Activated T-helper 1 cell treated with anti-CD3 and anti-CD28 coated beads, Interleukin-12 subunit alpha, Interleukin-12 subunit beta, Interleukin-2, Interleukin-4 antibody, amounts not matched to agents 30 ng/mL and 10 ng/mL and 1 ng/mL, durations not matched to agents 14 hours and 24 hours and 36 hours (primary cell): ENCODE measurements at regions not wholly inside any gene's neighbourhood (a gene's known extent, or its start where the extent isn't known, plus 50 kb on each side); places are given as distances from the start of the nearest gene placed in this dataset.
A peak's percentile ranks its signal among the peaks of the same experiment; 100 is the strongest.

Experiments
- DNase-seq: peaks from one replicate; pipeline ENCODE4 v3.0.0; 2021; ENCODE audit warnings: low spot score
- H3K27ac Mint-ChIP-seq: one replicate; pipeline ENCODE4 v1.8.0; 2021; ENCODE audit warnings: mild to moderate bottlenecking, mixed read lengths
- H3K27me3 Mint-ChIP-seq: one replicate; pipeline ENCODE4 v1.8.0; 2022; ENCODE audit warnings: mild to moderate bottlenecking, moderate library complexity, mixed read lengths; ENCODE audit not compliant: insufficient read depth
- H3K36me3 Mint-ChIP-seq: one replicate; pipeline ENCODE4 v1.8.0; 2021; ENCODE audit warnings: low read depth, mixed read lengths
- H3K4me1 Mint-ChIP-seq: one replicate; pipeline ENCODE4 v1.8.0; 2021; ENCODE audit warnings: low read depth, mixed read lengths
- H3K4me3 Mint-ChIP-seq: one replicate; pipeline ENCODE4 v1.8.0; 2021; ENCODE audit warnings: mild to moderate bottlenecking, moderate library complexity, mixed read lengths
- H3K9me3 Mint-ChIP-seq: one replicate; pipeline ENCODE4 v1.8.0; 2021; ENCODE audit warnings: mixed read lengths
- intact Hi-C: fragments of 100-400 bp; cut with micrococcal nuclease; formaldehyde crosslinking; loops from one replicate; pipeline ENCODE4 v1.15.1; 2024

- Mint-ChIP-seq H3K4me3 (no peak overlapping the region), H3K27me3 (peaks cover 1% of the 10 kb centered on the region), H3K27ac (no peak overlapping the region), H3K36me3 (no peaks in the 10 kb centered on the region), H3K9me3 (no peaks in the 10 kb centered on the region), H3K4me1 (peaks cover 11% of the 10 kb centered on the region)
- DNase-seq, result no peak
- intact Hi-C loops, result no loop called here
Measured at GRCh38 chrX:40479777-40480318, 100.9 kb upstream of the ATP6AP2 start.

GRCh38 chrX:40478474-40479065 is 102.2 kb upstream of the ATP6AP2 start:
- peaks cover 1% of the 10 kb centered on the region for H3K27me3 Mint-ChIP-seq
- no peak overlapping the region for H3K27ac Mint-ChIP-seq
- H3K36me3 Mint-ChIP-seq, result no peaks in the 10 kb centered on the region
- H3K4me1 Mint-ChIP-seq, result peaks cover 5% of the 10 kb centered on the region
- no peaks in the 10 kb centered on the region for H3K9me3 Mint-ChIP-seq
- intact Hi-C loops, result no loop called here
- H3K4me3 Mint-ChIP-seq, result no peak overlapping the region
- no peak for DNase-seq

- H3K9me3 Mint-ChIP-seq, result no peaks in the 10 kb centered on the region
- no peak overlapping the region for H3K27ac Mint-ChIP-seq
- peaks cover 1% of the 10 kb centered on the region for H3K27me3 Mint-ChIP-seq
- peaks cover 14% of the 10 kb centered on the region for H3K4me1 Mint-ChIP-seq
- no peak for DNase-seq
- intact Hi-C loops, result no loop called here
- H3K4me3 Mint-ChIP-seq, result no peak overlapping the region
- H3K36me3 Mint-ChIP-seq, result no peaks in the 10 kb centered on the region
Measured at GRCh38 chrX:40476958-40477357, 103.8 kb upstream of the ATP6AP2 start.

GRCh38 chrX:40474645-40475044 is 106.1 kb upstream of the ATP6AP2 start:
- no peaks in the 10 kb centered on the region for H3K36me3 Mint-ChIP-seq
- peaks cover 4% of the 10 kb centered on the region for H3K27me3 Mint-ChIP-seq
- intact Hi-C loops, result loop anchor here (5.0 kb wide), 1 partner anchor 297 kb away; no protein-coding TSS in a partner anchor
- H3K9me3 Mint-ChIP-seq, result no peaks in the 10 kb centered on the region
- no peak for DNase-seq
- no peak overlapping the region for H3K4me3 Mint-ChIP-seq
- peaks cover 18% of the 10 kb centered on the region for H3K4me1 Mint-ChIP-seq
- H3K27ac Mint-ChIP-seq, result no peak overlapping the region

- intact Hi-C loops, result loop anchor here (5.0 kb wide), 1 partner anchor 297 kb away; no protein-coding TSS in a partner anchor
Measured at GRCh38 chrX:40474205-40474626, 106.6 kb upstream of the ATP6AP2 start.

GRCh38 chrX:40473460-40474204 is 107.1 kb upstream of the ATP6AP2 start:
- Mint-ChIP-seq H3K9me3 (no peaks in the 10 kb centered on the region), H3K4me1 (peaks cover 21% of the 10 kb centered on the region), H3K4me3 (no peak overlapping the region), H3K27me3 (peaks cover 4% of the 10 kb centered on the region), H3K27ac (peak overlapping the region; percentile 76), H3K36me3 (no peaks in the 10 kb centered on the region)
- no peak for DNase-seq
- intact Hi-C loops, result loop anchor here (5.0 kb wide), 1 partner anchor 296 kb away; no protein-coding TSS in a partner anchor

More at GRCh38 chrX:40474205-40474626, 106.6 kb upstream of the ATP6AP2 start:
- DNase-seq, result no peak
- Mint-ChIP-seq H3K4me3 (no peak overlapping the region), H3K27me3 (peaks cover 4% of the 10 kb centered on the region), H3K9me3 (no peaks in the 10 kb centered on the region), H3K27ac (no peak overlapping the region), H3K36me3 (no peaks in the 10 kb centered on the region), H3K4me1 (peaks cover 18% of the 10 kb centered on the region)

- Mint-ChIP-seq H3K27ac (peak overlapping the region; percentile 83), H3K4me3 (peak overlapping the region; percentile 62), H3K36me3 (no peaks in the 10 kb centered on the region), H3K4me1 (peaks cover 32% of the 10 kb centered on the region), H3K9me3 (no peaks in the 10 kb centered on the region), H3K27me3 (peaks cover 4% of the 10 kb centered on the region)
- intact Hi-C loops, result loop anchor here (5.0 kb wide), 1 partner anchor 295 kb away; no protein-coding TSS in a partner anchor
- DNase-seq, result peak; percentile 1
Measured at GRCh38 chrX:40471965-40472648, 108.7 kb upstream of the ATP6AP2 start.

GRCh38 chrX:40470830-40471429 is 109.8 kb upstream of the ATP6AP2 start:
- Mint-ChIP-seq H3K36me3 (no peaks in the 10 kb centered on the region), H3K27me3 (peaks cover 4% of the 10 kb centered on the region)

GRCh38 chrX:40469316-40469715 is 111.5 kb upstream of the ATP6AP2 start:
- no peak for DNase-seq
- H3K4me3 Mint-ChIP-seq, result no peak overlapping the region
- H3K36me3 Mint-ChIP-seq, result no peaks in the 10 kb centered on the region
- H3K27ac Mint-ChIP-seq, result no peak overlapping the region
- intact Hi-C loops, result loop anchor here (5.0 kb wide), 1 partner anchor 372 kb away; the partner anchor contains the start of gene BCOR
- H3K27me3 Mint-ChIP-seq, result peaks cover 4% of the 10 kb centered on the region
- no peaks in the 10 kb centered on the region for H3K9me3 Mint-ChIP-seq
- peaks cover 32% of the 10 kb centered on the region for H3K4me1 Mint-ChIP-seq

More at GRCh38 chrX:40470830-40471429, 109.8 kb upstream of the ATP6AP2 start:
- peaks cover 32% of the 10 kb centered on the region for H3K4me1 Mint-ChIP-seq
- H3K9me3 Mint-ChIP-seq, result no peaks in the 10 kb centered on the region
- intact Hi-C loops, result loop anchor here (5.0 kb wide), 1 partner anchor 294 kb away; no protein-coding TSS in a partner anchor
- no peak overlapping the region for H3K27ac Mint-ChIP-seq
- no peak for DNase-seq
- no peak overlapping the region for H3K4me3 Mint-ChIP-seq

- H3K4me3 Mint-ChIP-seq, result no peak overlapping the region
- intact Hi-C loops, result loop anchor here (5.0 kb wide), 1 partner anchor 371 kb away; the partner anchor contains the start of gene BCOR
Measured at GRCh38 chrX:40468033-40468846, 112.5 kb upstream of the ATP6AP2 start.

GRCh38 chrX:40467454-40467853 is 113.3 kb upstream of the ATP6AP2 start:
- H3K27me3 Mint-ChIP-seq, result peaks cover 4% of the 10 kb centered on the region
- no peak overlapping the region for H3K4me3 Mint-ChIP-seq
- peaks cover 23% of the 10 kb centered on the region for H3K4me1 Mint-ChIP-seq
- no peak overlapping the region for H3K27ac Mint-ChIP-seq
- no peak for DNase-seq
- H3K9me3 Mint-ChIP-seq, result no peaks in the 10 kb centered on the region
- H3K36me3 Mint-ChIP-seq, result no peaks in the 10 kb centered on the region
- intact Hi-C loops, result loop anchor here (5.0 kb wide), 1 partner anchor 370 kb away; the partner anchor contains the start of gene BCOR

More at GRCh38 chrX:40468033-40468846, 112.5 kb upstream of the ATP6AP2 start:
- Mint-ChIP-seq H3K36me3 (no peaks in the 10 kb centered on the region), H3K27ac (peak overlapping the region; percentile 20), H3K9me3 (no peaks in the 10 kb centered on the region), H3K27me3 (peaks cover 4% of the 10 kb centered on the region), H3K4me1 (peaks cover 27% of the 10 kb centered on the region)
- peak; percentile 16 for DNase-seq
